ENCODE measurements at regions not wholly inside any gene's neighbourhood (a gene's known extent, or its start where the extent isn't known, plus 50 kb on each side); places are given as distances from the start of the nearest gene placed in this dataset.
"Not testable (repeated sequence)": the region's sequence is repeated elsewhere in the genome, so short reads cannot be mapped to it uniquely, and the experiment has no call there.

- no peak for DNase-seq
Measured at GRCh38 chr5:37962389-37962788, 122.5 kb upstream of the GDNF start.

- no peak for DNase-seq
Measured at GRCh38 chr5:37957218-37957617, 117.4 kb upstream of the GDNF start.

GRCh38 chr5:37955748-37956147, 115.9 kb upstream of the GDNF start:
- DNase-seq = no peak

GRCh38 chr5:37954561-37954960, 114.7 kb upstream of the GDNF start:
- DNase-seq = no peak

GRCh38 chr5:37951946-37952721, 112.3 kb upstream of the GDNF start:
- DNase-seq = no peak

- DNase-seq = no peak
Measured at GRCh38 chr5:37950436-37950835, 110.6 kb upstream of the GDNF start.

GRCh38 chr5:37945446-37945845, 105.6 kb upstream of the GDNF start:
- DNase-seq = no peak

- not testable (repeated sequence) for DNase-seq
Measured at GRCh38 chr5:37943136-37943535, 103.3 kb upstream of the GDNF start.

- no peak for DNase-seq
Measured at GRCh38 chr5:37940931-37941623, 101.2 kb upstream of the GDNF start.

GRCh38 chr5:37938861-37939260, 99.0 kb upstream of the GDNF start:
- DNase-seq = no peak

- peak in 1 of 2 donors; percentile 10 for DNase-seq
Measured at GRCh38 chr5:37938076-37938852, 98.4 kb upstream of the GDNF start.

- no peak for DNase-seq
Measured at GRCh38 chr5:37936091-37936490, 96.2 kb upstream of the GDNF start.

- DNase-seq = no peak
Measured at GRCh38 chr5:37933576-37933975, 93.7 kb upstream of the GDNF start.

- no peak for DNase-seq
Measured at GRCh38 chr5:37932450-37932849, 92.6 kb upstream of the GDNF start.

- no peak for DNase-seq
Measured at GRCh38 chr5:37931541-37931940, 91.7 kb upstream of the GDNF start.

- no peak for DNase-seq
Measured at GRCh38 chr5:37930350-37930749, 90.5 kb upstream of the GDNF start.

- no peak for DNase-seq
Measured at GRCh38 chr5:37929791-37930190, 90.0 kb upstream of the GDNF start.

GRCh38 chr5:37927753-37928152, 87.9 kb upstream of the GDNF start:
- not testable (repeated sequence) for DNase-seq

- no peak for DNase-seq
Measured at GRCh38 chr5:37926732-37927131, 86.9 kb upstream of the GDNF start.

GRCh38 chr5:37921452-37921851, 81.6 kb upstream of the GDNF start:
- no peak for DNase-seq

- peak in 1 of 2 donors; percentile 1 for DNase-seq
Measured at GRCh38 chr5:37918424-37918823, 78.6 kb upstream of the GDNF start.

- DNase-seq = no peak
Measured at GRCh38 chr5:37916525-37916924, 76.7 kb upstream of the GDNF start.
